Gastrocnemius medialis (tissue), 4 donors: ENCODE measurements at regions not wholly inside any gene's neighbourhood (a gene's known extent, or its start where the extent isn't known, plus 50 kb on each side); places are given as distances from the start of the nearest gene placed in this dataset.

Experiments used
- ATAC-seq, 2 donors: fragments of 150-250 bp; one replicate each; pipeline ENCODE4 v1.9.1; 2016
- DNase-seq, 2 donors: peaks; one replicate each; pipeline ENCODE4 v3.0.0-alpha.2; 2019
- H3K27ac ChIP-seq, 4 donors: fragments of 200-600 bp; sonication (generic); 1 replicate in 1 of 4; 2 replicates in 3 of 4; pipeline ENCODE4 v1.5.1; 2016 to 2018; ENCODE audit warnings: mild to moderate bottlenecking in 2 of 4, moderate library complexity in 1 of 4
- H3K27me3 ChIP-seq, 3 donors: fragments of 200-600 bp; sonication (generic) in 2 of 3; 1 replicate in 1 of 3; 2 replicates in 2 of 3; pipeline versions ENCODE4 v1.5.1 to v1.6.0; 2016 to 2019; ENCODE audit warnings: mild to moderate bottlenecking in 1 of 3, moderate library complexity in 1 of 3
- H3K36me3 ChIP-seq, 2 donors: fragments of 200-600 bp; sonication (generic) in 1 of 2; one replicate each; pipeline ENCODE4 v1.5.1; 2017 to 2018
- H3K4me1 ChIP-seq, 2 donors: fragments of 200-600 bp; sonication (generic) in 1 of 2; one replicate each; pipeline ENCODE4 v1.5.1; 2016 to 2017; ENCODE audit warnings: mild to moderate bottlenecking in 2 of 2
- H3K4me3 ChIP-seq, 4 donors: fragments of 200-600 bp; sonication (generic) in 3 of 4; 1 replicate in 1 of 4; 2 replicates in 3 of 4; pipeline ENCODE4 v1.5.1; 2016 to 2019; ENCODE audit warnings: mild to moderate bottlenecking in 2 of 4
- H3K9me3 ChIP-seq, 3 donors: fragments of 200-600 bp; sonication (generic) in 2 of 3; 1 replicate in 1 of 3; 2 replicates in 2 of 3; pipeline ENCODE4 v1.5.1; 2016 to 2019
- POLR2A ChIP-seq, 2 donors: fragments of 450-650 bp; IDR thresholded peaks; one replicate each; pipeline ENCODE4 v1.6.1; 2017; ENCODE audit warnings: antibody characterized with exemption in 2 of 2, mild to moderate bottlenecking in 2 of 2, moderate library complexity in 2 of 2
- in situ Hi-C, 4 donors: fragments of 200-750 bp; cut with MboI; loops; one replicate each; pipeline versions ENCODE4 v1.15.0 to v1.8.0; 2017; ENCODE audit warnings: low sequenced_read_pairs in 4 of 4
- intact Hi-C: fragments of 100-400 bp; cut with DNase I; formaldehyde crosslinking; loops from one replicate; pipeline ENCODE4 v1.15.1; 2023; ENCODE audit warnings: low total_unique reads
- TF ChIP-seq, protein P1 (sequence below), 5 experiments: fragments of 450-650 bp in 3 of 5; fragments of 200-600 bp in 2 of 5; sonication (generic) in 2 of 5; IDR thresholded peaks in 4 of 5; conservative IDR thresholded peaks in 1 of 5; 1 replicate in 4 of 5; 2 replicates in 1 of 5; pipeline ENCODE4 v1.5.1; 2016 to 2019; ENCODE audit warnings: antibody characterized with exemption in 5 of 5, mild to moderate bottlenecking in 3 of 5, moderate library complexity in 3 of 5

DNA sequence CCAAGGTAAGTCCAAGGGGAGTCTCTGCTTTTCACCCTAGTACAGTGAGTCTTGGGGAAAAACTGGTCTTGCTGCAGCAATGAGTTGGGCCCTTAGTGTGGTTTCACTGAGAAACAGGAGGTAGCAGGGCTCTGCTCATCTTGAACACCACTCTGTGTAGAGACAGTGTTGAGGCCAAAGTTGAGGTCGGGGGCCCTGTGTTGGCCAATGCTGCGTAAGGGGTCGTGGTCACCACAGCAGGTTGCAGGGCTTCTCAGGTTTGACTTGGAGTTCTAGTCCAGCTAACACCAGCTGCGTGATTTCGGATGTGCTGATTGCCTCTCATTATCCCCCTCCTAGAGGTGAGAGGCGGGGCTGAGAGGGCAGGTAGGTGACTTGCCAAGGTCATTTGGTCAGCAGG, 807.5 kb downstream of the VRK1 start:
- H3K36me3 ChIP-seq: no peaks in the 10 kb centered on the region
- no peak for DNase-seq
- H3K9me3 ChIP-seq: no peaks in the 10 kb centered on the region
- in situ Hi-C loops: no loop called here
- no peak overlapping the region for H3K4me3 ChIP-seq
- no peaks in the 10 kb centered on the region for H3K4me1 ChIP-seq
- TF ChIP-seq POLR2A (IDR thresholded peaks at IDR 0.05): no peak
- TF ChIP-seq, protein P1, sequence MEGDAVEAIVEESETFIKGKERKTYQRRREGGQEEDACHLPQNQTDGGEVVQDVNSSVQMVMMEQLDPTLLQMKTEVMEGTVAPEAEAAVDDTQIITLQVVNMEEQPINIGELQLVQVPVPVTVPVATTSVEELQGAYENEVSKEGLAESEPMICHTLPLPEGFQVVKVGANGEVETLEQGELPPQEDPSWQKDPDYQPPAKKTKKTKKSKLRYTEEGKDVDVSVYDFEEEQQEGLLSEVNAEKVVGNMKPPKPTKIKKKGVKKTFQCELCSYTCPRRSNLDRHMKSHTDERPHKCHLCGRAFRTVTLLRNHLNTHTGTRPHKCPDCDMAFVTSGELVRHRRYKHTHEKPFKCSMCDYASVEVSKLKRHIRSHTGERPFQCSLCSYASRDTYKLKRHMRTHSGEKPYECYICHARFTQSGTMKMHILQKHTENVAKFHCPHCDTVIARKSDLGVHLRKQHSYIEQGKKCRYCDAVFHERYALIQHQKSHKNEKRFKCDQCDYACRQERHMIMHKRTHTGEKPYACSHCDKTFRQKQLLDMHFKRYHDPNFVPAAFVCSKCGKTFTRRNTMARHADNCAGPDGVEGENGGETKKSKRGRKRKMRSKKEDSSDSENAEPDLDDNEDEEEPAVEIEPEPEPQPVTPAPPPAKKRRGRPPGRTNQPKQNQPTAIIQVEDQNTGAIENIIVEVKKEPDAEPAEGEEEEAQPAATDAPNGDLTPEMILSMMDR (IDR thresholded peaks at IDR 0.05 in 4 of 5, conservative IDR thresholded peaks at IDR 0.05 in 1 of 5): no peak
- intact Hi-C loops: no loop called here
- no peak overlapping the region for H3K27ac ChIP-seq
- H3K27me3 ChIP-seq: no peaks in the 10 kb centered on the region
- no peak for ATAC-seq

DNA sequence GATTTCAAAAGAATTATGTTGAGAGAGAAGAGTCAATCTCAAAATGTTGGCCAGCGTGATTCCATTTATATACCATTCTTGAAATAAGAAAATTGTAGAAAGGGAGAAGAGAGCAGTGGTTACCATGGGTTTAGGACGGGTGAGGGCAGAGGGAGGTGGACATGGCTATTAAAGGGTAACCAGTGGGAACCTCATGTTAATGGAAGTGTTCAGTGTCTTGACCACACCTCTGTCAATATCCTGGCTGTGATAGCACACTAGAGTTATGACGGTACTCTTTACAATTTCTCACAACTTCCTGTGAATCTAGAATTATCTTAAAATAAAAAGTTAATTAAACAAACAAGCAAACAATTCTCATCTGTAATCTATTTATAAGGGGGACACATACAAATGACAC, 821.2 kb downstream of the VRK1 start:
- H3K4me1 ChIP-seq: no peaks in the 10 kb centered on the region
- in situ Hi-C loops: no loop called here
- intact Hi-C loops: no loop called here
- DNase-seq: no peak
- ATAC-seq: no peak
- TF ChIP-seq, protein P1 (IDR thresholded peaks at IDR 0.05 in 4 of 5, conservative IDR thresholded peaks at IDR 0.05 in 1 of 5): no peak
- TF ChIP-seq POLR2A (IDR thresholded peaks at IDR 0.05): no peak
- no peaks in the 10 kb centered on the region for H3K27me3 ChIP-seq
- H3K36me3 ChIP-seq: no peaks in the 10 kb centered on the region
- H3K27ac ChIP-seq: no peak overlapping the region
- no peak overlapping the region for H3K4me3 ChIP-seq
- no peaks in the 10 kb centered on the region for H3K9me3 ChIP-seq

DNA sequence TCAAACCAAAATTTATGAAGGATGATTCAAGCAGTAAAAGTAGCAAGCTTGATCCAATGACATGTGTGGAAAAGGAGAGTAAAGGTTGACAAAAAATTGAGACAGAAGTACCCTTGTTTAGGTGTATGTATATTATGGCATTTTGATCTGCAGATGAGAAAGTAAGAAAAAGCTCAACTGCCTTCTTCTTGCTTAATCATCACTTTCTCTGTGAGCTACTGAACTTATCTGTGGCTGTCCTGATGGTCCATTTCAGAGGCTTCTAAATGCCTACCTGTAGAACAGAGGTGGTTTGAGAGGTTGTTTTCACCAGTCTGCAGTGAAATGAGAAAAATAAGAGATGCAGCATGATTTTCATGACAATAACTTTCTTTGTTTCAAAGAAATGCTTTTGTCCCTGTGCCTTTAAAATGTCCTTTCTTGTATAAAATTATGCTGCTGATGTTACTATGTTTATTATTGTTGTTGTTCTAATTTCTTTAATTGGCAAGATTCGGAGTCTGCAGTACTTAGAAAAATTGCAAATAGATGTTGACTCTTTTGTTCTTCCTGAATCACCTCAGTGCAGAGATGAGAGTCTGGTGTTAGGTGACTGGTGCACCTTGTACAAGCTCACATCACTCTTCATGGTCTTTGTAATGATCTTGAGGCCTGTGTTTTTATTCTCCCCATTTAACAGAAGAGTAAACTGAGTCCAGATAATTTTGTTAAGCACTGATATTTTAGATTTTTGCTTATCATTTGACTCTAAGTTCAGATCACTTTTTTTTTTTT, 821.9 kb downstream of the VRK1 start:
- in situ Hi-C loops: no loop called here
- TF ChIP-seq POLR2A (IDR thresholded peaks at IDR 0.05): no peak
- TF ChIP-seq, protein P1 (IDR thresholded peaks at IDR 0.05 in 4 of 5, conservative IDR thresholded peaks at IDR 0.05 in 1 of 5): no peak
- H3K27ac ChIP-seq: no peak overlapping the region
- no peak for ATAC-seq
- no peaks in the 10 kb centered on the region for H3K36me3 ChIP-seq
- H3K4me3 ChIP-seq: no peak overlapping the region
- H3K27me3 ChIP-seq: no peaks in the 10 kb centered on the region
- no peaks in the 10 kb centered on the region for H3K9me3 ChIP-seq
- no peaks in the 10 kb centered on the region for H3K4me1 ChIP-seq
- DNase-seq: no peak
- intact Hi-C loops: no loop called here

DNA sequence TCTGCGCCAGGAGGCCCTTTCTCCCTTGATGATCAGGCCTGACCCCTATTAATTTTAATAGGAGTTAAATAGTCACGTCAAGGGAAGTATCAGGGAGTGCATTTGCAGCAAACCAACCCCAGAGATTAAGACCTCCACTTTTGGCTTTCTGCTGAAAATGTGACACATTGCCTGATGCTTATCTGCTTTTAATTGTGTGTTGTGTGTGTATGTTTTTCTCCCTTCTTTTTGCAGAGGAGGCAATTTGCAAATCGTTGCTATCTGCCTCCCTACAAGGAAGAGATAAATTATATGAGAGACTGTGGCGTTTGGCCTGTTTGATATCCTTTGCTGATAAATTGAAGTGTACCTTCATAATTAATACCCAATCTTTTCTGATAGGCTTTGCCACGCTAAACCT, 822.9 kb downstream of the VRK1 start:
- no peaks in the 10 kb centered on the region for H3K9me3 ChIP-seq
- TF ChIP-seq, protein P1 (IDR thresholded peaks at IDR 0.05 in 4 of 5, conservative IDR thresholded peaks at IDR 0.05 in 1 of 5): no peak
- no peak for TF ChIP-seq POLR2A (IDR thresholded peaks at IDR 0.05)
- no peak for ATAC-seq
- H3K36me3 ChIP-seq: no peaks in the 10 kb centered on the region
- H3K27me3 ChIP-seq: no peaks in the 10 kb centered on the region
- no peak overlapping the region for H3K4me3 ChIP-seq
- in situ Hi-C loops (no loop called here), intact Hi-C loops (no loop called here)
- no peaks in the 10 kb centered on the region for H3K4me1 ChIP-seq
- no peak for DNase-seq
- no peak overlapping the region for H3K27ac ChIP-seq

DNA sequence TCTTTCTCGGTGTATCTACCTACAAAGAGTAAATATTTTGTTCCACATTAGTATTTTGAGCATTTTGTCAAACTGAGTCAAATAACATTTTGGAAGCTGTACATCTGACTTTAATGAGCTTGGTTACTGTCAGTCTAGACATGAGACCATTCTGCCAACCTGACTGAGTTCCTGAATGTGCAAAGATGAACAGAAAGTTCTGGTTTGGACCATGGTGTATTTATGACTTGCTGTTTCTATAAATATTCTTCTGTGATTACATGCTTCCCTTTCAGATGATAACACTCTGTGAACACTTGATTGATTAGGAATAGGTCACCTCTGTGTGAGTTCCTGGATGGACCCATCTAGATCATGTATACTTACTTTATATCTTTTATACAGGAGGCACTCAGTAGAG, 827.8 kb downstream of the VRK1 start:
- intact Hi-C loops (no loop called here), in situ Hi-C loops (no loop called here)
- TF ChIP-seq POLR2A (IDR thresholded peaks at IDR 0.05): no peak
- TF ChIP-seq, protein P1 (IDR thresholded peaks at IDR 0.05 in 4 of 5, conservative IDR thresholded peaks at IDR 0.05 in 1 of 5): no peak
- no peak for DNase-seq
- Histone ChIP-seq H3K9me3 (no peaks in the 10 kb centered on the region), H3K4me3 (no peak overlapping the region), H3K27me3 (no peaks in the 10 kb centered on the region), H3K36me3 (no peaks in the 10 kb centered on the region), H3K4me1 (no peaks in the 10 kb centered on the region), H3K27ac (no peak overlapping the region)
- ATAC-seq: no peak
